RWPE1 (cell line): ENCODE measurements at regions not wholly inside any gene's neighbourhood (a gene's known extent, or its start where the extent isn't known, plus 50 kb on each side); places are given as distances from the start of the nearest gene placed in this dataset.

Experiments used
- CTCF ChIA-PET: fragments of 350-600 bp; sonication (Branson Sonifier 250); formaldehyde crosslinking; extraction: SDS; loops from one replicate; lab custom pipeline; 2021; lab: Yijun Ruan, JAX
- POLR2A ChIA-PET: fragments of 400-600 bp; formaldehyde crosslinking; extraction: SDS; loops from one replicate; lab custom pipeline; 2020; ENCODE audit warnings: antibody characterized with exemption; ENCODE audit not compliant: low non-redundant PET; lab: Yijun Ruan, JAX
- DNase-seq: peaks from one replicate; pipeline ENCODE4 v3.0.0; 2012; ENCODE audit warnings: low spot score
- H3K27ac ChIP-seq: fragments of 450-650 bp; 2 replicates; pipeline ENCODE4 v1.5.1; 2017
- TF ChIP-seq, protein P1 (sequence below): fragments of 450-650 bp; conservative IDR thresholded peaks from 2 replicates; pipeline ENCODE4 v1.5.1; 2017; ENCODE audit warnings: low read depth, mild to moderate bottlenecking

DNA sequence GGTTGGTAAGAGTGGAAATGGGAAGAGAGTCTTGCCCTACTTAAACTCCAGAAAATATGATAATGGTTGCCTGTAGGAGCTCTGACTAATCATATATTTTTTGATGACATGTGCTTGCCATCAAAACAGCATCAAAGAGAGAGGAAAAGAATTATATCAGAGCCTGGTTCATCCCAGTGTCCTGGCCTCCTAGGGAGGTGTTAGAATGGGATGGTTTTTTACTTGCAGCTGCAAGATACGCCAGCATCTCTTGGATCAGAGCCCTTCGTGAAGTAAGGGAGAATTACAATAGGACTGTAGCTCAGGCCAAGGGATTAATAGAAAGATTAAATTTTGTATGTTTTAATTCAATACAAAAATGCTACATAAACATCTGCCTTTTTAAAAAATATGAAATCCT lies 177.6 kb upstream of the HDAC9 start:
- ChIA-PET CTCF (no interaction called here), POLR2A (no interaction called here)
- H3K27ac ChIP-seq: no peak overlapping the region
- DNase-seq: no peak
- TF ChIP-seq, protein P1, sequence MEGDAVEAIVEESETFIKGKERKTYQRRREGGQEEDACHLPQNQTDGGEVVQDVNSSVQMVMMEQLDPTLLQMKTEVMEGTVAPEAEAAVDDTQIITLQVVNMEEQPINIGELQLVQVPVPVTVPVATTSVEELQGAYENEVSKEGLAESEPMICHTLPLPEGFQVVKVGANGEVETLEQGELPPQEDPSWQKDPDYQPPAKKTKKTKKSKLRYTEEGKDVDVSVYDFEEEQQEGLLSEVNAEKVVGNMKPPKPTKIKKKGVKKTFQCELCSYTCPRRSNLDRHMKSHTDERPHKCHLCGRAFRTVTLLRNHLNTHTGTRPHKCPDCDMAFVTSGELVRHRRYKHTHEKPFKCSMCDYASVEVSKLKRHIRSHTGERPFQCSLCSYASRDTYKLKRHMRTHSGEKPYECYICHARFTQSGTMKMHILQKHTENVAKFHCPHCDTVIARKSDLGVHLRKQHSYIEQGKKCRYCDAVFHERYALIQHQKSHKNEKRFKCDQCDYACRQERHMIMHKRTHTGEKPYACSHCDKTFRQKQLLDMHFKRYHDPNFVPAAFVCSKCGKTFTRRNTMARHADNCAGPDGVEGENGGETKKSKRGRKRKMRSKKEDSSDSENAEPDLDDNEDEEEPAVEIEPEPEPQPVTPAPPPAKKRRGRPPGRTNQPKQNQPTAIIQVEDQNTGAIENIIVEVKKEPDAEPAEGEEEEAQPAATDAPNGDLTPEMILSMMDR: no peak

DNA sequence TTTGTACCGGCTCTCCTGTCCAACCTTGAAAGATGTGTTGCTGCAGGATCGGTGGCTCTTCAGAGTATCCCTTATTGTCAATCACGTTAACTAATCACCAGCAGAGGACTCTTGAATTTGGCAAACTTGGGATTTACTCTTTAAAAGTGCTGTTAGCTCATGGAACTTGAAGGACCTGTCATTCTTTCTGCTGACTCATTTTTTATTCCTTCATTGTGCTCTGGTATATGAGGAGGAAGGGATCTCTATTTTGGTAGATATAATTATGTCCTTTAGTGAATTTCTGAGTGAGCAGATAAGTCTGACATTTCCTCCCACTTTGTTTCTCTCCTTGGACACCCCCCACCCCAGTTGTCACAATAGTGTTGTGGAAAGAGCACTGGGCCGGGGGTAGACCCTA lies 175.1 kb upstream of the HDAC9 start:
- TF ChIP-seq, protein P1: no peak
- no peak overlapping the region for H3K27ac ChIP-seq
- no peak for DNase-seq
- ChIA-PET CTCF (no interaction called here), POLR2A (no interaction called here)

DNA sequence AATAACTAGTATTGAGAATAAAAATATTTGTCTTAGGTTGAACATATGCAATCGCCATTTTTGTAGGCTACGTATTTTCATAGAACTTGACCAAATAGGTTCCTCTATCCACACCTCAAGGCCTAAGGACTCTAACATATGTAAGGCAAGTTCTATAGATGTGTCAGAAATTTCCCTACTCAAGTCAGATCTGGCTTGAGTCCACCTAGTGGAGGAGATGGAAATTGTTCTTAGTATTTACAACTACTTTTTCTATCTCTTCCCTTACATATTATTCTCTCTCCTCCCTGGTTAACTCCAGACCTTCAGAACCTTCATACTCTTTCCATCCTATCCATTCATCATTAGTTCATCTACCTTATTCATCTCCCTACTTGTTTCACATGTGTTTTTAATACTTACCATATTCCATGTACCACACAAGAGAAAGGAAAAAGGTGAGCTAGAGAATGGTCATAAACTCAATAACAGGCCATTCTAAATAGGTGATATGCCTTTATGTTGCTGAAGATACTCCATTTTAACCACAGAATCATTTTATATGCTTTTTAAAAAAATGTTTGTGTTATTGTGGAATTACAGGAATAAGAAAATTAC lies 174.5 kb upstream of the HDAC9 start:
- ChIA-PET CTCF (interaction anchor here (0.6 to 0.7 kb wide), 2 partner anchors 28 to 378 kb away, joined by 4 read pairs; no protein-coding TSS in a partner anchor), POLR2A (no interaction called here)
- TF ChIP-seq, protein P1: peak; percentile 66
- peak; percentile 45 for DNase-seq
- no peak overlapping the region for H3K27ac ChIP-seq

DNA sequence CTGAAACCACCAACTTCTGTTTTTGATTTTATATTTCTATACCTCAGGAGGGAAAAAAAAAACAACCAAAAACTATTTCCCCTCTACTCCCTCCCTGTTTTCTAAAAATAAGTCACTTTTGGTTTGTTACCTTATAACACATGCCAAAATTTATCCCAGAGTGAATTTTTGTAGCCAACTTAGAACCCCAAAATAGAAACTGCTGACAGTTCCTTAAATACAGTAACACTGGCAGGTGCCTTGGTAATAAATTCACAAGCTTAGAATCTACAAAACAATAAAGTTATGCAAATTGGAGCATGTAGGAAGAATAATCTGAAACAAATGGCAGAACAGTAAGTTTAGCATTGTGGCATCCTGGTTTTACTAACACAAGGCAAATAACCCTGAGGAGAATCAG lies 165.0 kb upstream of the HDAC9 start:
- ChIA-PET CTCF (no interaction called here), POLR2A (no interaction called here)
- no peak for DNase-seq
- TF ChIP-seq, protein P1: no peak
- H3K27ac ChIP-seq: no peak overlapping the region

DNA sequence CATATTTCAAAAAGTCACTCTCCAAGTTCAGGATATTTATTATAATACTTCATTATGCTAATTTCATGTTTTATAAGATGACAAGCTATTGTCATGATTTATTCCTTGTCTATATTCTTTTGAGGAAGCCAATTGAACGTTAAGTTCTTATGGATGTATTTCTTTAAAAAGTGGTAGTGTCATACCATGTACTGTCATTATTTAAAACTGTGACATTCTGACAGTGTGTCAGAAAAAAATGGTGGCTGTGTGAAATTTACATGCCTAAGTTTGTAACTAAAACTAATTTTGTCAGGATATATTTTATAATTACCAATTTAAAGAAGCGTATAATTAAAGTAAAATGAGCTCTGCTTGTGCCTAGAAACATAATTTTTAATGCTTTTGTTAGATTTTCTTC lies 158.9 kb upstream of the HDAC9 start:
- ChIA-PET POLR2A (no interaction called here), CTCF (no interaction called here)
- TF ChIP-seq, protein P1: no peak
- DNase-seq: no peak
- no peak overlapping the region for H3K27ac ChIP-seq

DNA sequence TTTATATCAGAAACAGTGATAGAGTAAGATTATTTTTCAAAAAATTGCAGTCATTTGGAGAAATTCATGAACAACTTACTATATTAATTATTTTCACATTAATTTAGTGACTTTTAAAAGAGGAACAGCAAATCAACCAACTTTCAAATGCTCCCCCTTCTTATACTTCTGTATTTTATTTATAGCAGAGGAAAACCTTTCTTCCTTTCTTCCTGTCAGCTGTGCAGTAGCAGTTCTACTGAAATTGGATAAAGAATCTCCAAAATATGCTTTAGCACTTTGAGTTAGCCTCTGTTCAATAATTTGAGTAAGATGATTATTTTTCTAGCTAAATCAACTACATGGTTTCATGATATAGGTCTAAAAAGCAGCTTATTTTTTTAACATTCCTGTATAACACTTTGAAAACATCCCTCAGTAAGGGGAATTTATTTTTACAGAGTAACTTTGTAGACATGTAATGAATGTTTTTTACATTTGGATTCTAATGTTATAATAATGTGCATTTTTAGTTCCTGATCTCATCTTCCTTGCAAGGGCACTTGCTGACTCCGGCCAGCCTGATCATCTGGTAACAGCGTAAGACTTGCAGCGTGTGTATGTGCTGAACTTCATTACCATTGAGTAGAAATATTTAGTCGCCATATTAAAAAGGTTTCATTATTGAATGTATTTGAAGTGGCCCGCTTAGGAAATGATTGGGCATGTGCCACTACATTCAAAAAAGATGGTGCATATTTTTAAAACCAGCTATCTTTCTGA lies 158.3 kb upstream of the HDAC9 start:
- ChIA-PET POLR2A (no interaction called here), CTCF (interaction anchor here (0.7 kb wide), 1 partner anchor 110 kb away, joined by 3 read pairs; no protein-coding TSS in a partner anchor)
- TF ChIP-seq, protein P1: no peak
- H3K27ac ChIP-seq: no peak overlapping the region
- DNase-seq: no peak
